ENCODE measurements at regions not wholly inside any gene's neighbourhood (a gene's known extent, or its start where the extent isn't known, plus 50 kb on each side); places are given as distances from the start of the nearest gene placed in this dataset.

GRCh38 chr2:53452400-53452799 is 315.2 kb upstream of the CHAC2 start:
- DNase-seq (ENCODE audit: low read depth in 4 of 4, low spot score in 3 of 4), result no peak

GRCh38 chr2:53450923-53451322 is 316.7 kb upstream of the CHAC2 start:
- no peak for DNase-seq (ENCODE audit: low read depth in 4 of 4, low spot score in 3 of 4)

- no peak for DNase-seq (ENCODE audit: low read depth in 4 of 4, low spot score in 3 of 4)
Observed at GRCh38 chr2:53448591-53448990, 319.0 kb upstream of the CHAC2 start.

- no peak for DNase-seq (ENCODE audit: low read depth in 4 of 4, low spot score in 3 of 4)
Observed at GRCh38 chr2:53448086-53448485, 319.5 kb upstream of the CHAC2 start.

DNA sequence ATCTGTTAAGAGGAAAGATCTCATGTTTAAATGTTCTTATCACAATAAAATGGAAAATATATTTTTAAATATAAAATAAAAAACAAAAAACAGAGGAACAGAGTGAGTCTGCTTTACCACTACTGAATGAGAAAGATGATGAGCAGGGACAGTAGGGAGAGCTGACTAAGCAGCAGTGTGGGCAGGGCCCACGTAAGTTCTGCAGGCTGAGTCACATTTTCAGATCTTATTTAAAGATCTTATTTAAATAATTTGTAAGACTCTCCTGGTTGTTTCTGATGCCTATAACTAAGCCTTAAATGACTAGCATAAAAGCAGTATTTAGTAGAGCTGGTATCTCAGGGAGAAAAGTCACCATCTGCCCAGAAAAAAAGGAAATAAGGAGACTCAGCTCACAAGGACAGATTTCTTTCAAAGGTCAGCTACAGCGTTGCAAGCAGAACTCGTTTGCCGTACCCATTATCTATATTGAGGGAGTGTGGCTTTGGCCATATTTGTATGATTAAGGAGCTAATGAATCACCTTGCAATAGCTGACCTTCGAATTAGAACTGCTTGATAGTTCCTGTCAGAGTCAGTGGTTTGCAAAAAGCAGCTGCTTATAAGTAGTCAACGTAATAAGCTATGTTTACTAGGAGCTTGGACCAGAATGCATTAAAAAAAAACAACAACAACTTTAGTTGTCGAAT is 322.1 kb upstream of the CHAC2 start:
- no peak for DNase-seq (ENCODE audit: low read depth in 4 of 4, low spot score in 3 of 4)

DNA sequence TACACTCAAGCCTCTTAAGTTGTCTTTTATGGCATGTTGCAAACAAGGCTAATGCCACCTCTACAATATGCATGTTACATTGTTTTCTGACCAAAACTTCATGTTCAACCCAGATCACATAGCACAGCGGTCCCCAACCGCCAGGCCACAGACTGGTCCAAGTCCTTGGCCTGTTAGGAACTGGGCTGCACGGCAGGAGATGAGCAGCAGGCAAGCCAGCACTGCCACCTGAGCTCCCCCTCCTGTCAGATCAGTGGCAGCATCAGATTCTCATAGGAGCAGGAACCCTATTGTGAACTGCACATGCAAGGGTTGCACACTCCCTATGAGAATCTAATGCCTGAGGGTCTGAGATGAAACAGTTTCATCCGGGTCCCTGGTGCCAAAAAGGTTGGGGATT is 324.8 kb upstream of the CHAC2 start:
- no peak for DNase-seq (ENCODE audit: low read depth in 4 of 4, low spot score in 3 of 4)

GRCh38 chr2:53442093-53442492 is 325.5 kb upstream of the CHAC2 start:
- no peak for DNase-seq (ENCODE audit: low read depth in 4 of 4, low spot score in 3 of 4)

- no peak for DNase-seq (ENCODE audit: low read depth in 4 of 4, low spot score in 3 of 4)
Observed at GRCh38 chr2:53438692-53439091, 328.9 kb upstream of the CHAC2 start.

GRCh38 chr2:53438100-53438499 is 329.5 kb upstream of the CHAC2 start:
- DNase-seq (ENCODE audit: low read depth in 4 of 4, low spot score in 3 of 4), result no peak

DNA sequence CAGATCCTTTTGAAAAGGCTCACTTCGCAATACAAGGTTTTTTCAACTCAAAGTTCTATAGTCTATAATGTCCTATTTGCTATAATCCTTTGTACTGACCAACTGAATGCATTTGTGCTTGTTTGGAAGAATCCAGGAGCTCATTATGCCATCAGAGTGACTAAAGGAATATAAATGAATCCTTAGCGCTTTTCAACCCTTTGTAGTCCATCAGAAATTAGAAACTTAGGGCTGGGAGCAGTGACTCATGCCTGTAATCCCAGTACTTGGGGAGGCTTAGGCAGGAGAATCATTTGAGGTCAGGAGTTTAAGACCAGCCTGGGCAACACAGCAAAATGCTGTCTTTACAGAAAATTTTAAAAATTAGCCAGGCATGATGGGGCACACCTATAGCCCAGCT is 330.2 kb upstream of the CHAC2 start:
- DNase-seq (ENCODE audit: low read depth in 4 of 4, low spot score in 3 of 4), result no peak

DNA sequence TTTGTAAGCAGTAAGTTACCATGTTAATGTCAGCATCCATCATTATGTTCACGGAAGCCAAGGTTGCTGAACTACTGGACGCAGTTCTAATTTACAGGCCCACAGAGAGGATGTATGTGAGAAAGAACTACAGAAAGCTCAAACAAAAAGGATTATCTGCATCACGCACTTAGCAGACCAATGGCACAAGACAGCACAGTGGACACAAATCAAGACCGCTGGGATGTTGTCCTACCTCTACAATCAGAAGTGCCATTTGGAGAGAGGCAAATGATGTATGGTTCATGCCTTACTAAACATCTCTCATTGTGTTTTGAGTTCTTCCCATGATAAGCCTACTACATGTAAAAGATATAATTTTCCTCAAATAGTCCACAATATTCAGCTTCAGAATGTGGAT is 330.7 kb upstream of the CHAC2 start:
- DNase-seq (ENCODE audit: low read depth in 4 of 4, low spot score in 3 of 4), result no peak

DNA sequence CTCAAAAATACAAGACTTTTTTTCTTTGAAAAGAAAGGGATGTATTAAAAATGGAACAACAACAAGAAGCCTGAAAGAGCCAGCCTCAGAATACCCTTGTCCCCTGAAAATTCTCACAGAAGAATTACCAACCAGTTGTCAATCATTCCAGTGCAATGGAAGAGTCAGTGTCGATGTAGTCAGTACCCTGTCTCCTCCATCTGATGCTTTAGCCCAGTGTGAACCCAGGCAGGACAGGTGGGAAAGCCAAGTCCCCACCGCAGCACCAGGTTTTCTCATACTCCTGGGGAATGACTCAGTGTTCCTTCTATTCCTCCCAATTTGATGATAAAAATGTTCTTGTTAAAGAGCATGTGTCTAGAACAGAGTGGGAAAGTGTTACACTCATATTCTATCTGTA is 332.0 kb upstream of the CHAC2 start:
- no peak for DNase-seq (ENCODE audit: low read depth in 4 of 4, low spot score in 3 of 4)

DNA sequence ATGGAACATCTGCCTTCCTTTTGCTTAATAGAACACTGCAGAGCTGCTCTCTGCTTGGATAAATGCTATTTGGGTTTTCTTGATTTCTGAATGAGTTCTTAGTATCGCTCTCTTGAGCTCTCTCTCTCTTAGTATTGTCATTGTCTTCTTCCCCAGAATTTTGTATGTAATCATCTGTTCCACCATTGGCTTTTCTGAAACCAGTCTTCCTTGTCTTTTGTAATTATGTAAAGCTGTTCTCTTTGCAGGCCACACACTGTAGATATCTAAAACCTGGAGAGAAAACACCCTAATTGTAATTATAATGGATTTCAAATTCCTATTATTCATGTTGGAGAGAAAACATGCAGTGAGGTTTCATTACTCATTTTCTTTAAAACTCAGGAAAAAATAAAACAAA is 333.1 kb upstream of the CHAC2 start:
- DNase-seq (ENCODE audit: low read depth in 4 of 4, low spot score in 3 of 4), result no peak

GRCh38 chr2:53432936-53433335 is 334.7 kb upstream of the CHAC2 start:
- DNase-seq (ENCODE audit: low read depth in 4 of 4, low spot score in 3 of 4), result no peak

GRCh38 chr2:53429901-53430300 is 337.7 kb upstream of the CHAC2 start:
- no peak for DNase-seq (ENCODE audit: low read depth in 4 of 4, low spot score in 3 of 4)

DNA sequence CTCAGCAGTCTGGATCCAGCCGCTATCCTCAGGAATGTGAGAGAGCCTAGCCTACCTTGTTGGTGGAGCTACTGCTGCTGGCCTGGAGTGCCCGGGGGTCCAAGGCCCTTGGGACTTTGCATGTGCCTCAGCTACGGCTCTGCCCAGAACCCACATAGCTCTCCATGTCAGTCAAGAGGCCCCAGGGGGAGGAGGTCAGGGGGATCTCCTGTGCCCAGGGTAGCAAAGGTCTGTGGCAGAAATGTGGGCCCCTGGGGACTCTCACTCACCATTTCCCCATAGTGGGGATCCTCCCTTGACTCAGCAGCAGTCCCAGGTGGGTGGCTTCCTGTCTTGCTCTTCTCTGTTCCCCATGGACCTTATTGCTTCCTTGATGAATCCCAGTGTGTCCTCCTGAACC is 342.7 kb upstream of the CHAC2 start:
- no peak for DNase-seq (ENCODE audit: low read depth in 4 of 4, low spot score in 3 of 4)

GRCh38 chr2:53423465-53423864 is 344.1 kb upstream of the CHAC2 start:
- DNase-seq (ENCODE audit: low read depth in 4 of 4, low spot score in 3 of 4), result no peak

DNA sequence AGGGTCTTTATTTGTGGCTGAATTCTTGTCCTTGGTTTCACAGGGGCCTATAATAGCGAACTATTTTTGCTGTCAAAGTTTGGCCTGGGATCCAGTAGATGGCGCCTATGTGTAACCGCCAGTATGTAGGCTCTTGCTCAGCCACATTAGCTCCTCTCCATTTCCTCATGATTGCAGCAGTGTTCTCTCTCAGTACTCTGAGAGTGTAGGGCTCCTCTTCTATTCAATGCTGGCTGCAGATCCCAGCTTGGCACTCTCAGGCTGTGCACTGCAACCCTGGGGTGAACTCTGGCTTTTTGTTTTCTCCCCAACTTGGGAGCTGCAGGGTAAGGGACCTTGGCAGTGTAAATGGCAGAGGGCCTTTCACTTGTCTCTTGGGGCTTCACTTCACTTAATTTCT is 344.6 kb upstream of the CHAC2 start:
- no peak for DNase-seq (ENCODE audit: low read depth in 4 of 4, low spot score in 3 of 4)

DNA sequence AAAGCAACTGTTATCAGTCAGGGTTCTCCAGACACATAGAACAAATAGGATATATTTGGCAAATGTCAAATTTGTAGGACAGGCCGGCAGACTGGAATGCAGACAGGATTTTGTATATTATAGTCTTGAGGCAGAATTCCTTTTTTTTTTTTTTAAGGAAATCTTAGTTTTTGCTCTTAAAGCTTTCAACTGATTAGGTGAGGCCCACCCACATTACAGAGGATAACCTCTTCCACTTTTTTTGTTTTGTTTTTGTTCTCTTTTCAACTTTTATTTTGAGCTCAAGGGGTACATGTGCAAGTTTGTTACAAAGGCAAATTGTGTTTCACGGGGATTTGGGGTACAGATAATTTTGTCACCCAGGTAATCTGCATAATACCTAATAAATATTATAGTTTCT is 350.2 kb upstream of the CHAC2 start:
- DNase-seq (ENCODE audit: low read depth in 4 of 4, low spot score in 3 of 4), result no peak

DNA sequence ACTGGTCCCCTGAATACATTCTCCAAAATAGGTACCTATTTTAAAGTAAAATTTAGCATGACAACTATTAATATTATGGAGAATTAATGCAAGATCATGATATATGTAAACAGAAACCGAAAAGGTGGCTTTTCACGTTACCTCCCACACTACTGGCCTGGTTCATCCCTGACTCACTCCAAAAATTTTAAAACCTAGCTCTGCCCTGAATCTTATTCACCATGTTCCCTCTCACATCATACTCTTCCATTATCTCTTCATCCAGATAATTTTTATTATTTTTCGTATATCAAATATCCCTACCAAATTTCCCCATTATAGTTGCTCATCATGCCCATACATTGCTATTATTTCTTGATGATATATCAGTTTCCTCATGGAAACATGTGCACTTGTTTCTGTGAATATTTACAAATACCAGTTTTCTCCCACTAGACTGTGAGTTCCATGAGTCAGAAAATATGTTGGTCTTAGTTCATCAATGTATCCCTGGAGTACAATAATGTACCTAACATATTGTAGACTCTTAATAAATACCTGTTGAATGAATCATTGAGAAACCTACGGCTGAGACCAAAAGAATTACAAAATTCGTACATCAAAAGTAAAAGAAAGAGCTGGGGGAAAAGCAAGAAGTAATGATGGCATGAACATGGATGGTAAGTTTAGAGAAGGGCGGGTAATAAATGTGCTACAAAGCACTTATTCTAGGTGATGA is 360.1 kb upstream of the CHAC2 start:
- DNase-seq (ENCODE audit: low read depth in 4 of 4, low spot score in 3 of 4), result no peak

DNA sequence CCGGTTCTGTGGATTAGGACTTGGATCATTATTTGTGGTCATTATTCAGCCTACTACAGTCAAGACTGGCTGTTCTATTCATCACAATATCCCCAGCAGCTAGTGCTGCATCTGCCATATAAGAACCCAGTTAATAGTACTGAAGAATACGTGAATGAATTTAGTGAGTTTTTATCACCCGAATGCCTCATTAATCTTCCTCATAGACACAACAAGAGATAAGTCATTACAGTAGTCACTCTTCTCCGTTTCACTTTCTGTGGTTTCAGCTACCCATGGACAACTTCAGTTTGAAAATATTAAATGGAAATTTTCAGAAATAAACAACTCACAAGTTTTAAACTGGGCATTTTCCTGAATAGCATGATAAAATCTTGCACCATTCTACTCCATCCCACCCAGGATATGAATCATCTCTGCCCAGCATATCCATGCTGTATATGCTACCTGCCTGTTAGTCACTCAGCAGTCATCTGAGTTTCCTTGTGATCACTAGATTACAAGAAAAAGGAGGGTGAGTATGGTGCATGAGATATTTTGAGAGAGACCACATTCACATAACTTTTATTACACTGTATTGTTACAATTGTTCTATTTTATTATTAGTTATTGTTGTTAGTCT is 363.7 kb upstream of the CHAC2 start:
- DNase-seq (ENCODE audit: low read depth in 4 of 4, low spot score in 3 of 4), result no peak

- no peak for DNase-seq (ENCODE audit: low read depth in 4 of 4, low spot score in 3 of 4)
Observed at GRCh38 chr2:53397085-53397484, 370.5 kb upstream of the CHAC2 start.
